HFFc6 (cell line): ENCODE measurements at regions not wholly inside any gene's neighbourhood (a gene's known extent, or its start where the extent isn't known, plus 50 kb on each side); places are given as distances from the start of the nearest gene placed in this dataset.

Source experiments
- DNase-seq: peaks from one replicate; pipeline ENCODE4 v3.0.0-alpha.2; 2018
- H3K27ac Mint-ChIP-seq: 2 replicates; pipeline ENCODE4 v1.8.0; 2020; ENCODE audit warnings: mild to moderate bottlenecking, mixed read lengths
- H3K27me3 Mint-ChIP-seq: 2 replicates; pipeline ENCODE4 v1.8.0; 2021; ENCODE audit warnings: mild to moderate bottlenecking, moderate library complexity, mixed read lengths; ENCODE audit not compliant: insufficient read depth
- H3K36me3 Mint-ChIP-seq: 2 replicates; pipeline ENCODE4 v1.8.0; 2021; ENCODE audit warnings: low read depth, mixed read lengths
- H3K4me1 Mint-ChIP-seq: 2 replicates; pipeline ENCODE4 v1.8.0; 2020; ENCODE audit warnings: low read depth, mixed read lengths
- H3K4me3 Mint-ChIP-seq: 2 replicates; pipeline ENCODE4 v1.8.0; 2020; ENCODE audit warnings: mild to moderate bottlenecking, moderate library complexity, mixed read lengths
- H3K9me3 Mint-ChIP-seq: 2 replicates; pipeline ENCODE4 v1.8.0; 2020; ENCODE audit warnings: mild to moderate bottlenecking, mixed read lengths
- TF ChIP-seq, protein P1 (sequence below): fragments of 200-600 bp; sonication (generic); IDR thresholded peaks from 2 replicates; pipeline ENCODE4 v1.5.0; 2021; ENCODE audit warnings: antibody characterized with exemption, mild to moderate bottlenecking

DNA sequence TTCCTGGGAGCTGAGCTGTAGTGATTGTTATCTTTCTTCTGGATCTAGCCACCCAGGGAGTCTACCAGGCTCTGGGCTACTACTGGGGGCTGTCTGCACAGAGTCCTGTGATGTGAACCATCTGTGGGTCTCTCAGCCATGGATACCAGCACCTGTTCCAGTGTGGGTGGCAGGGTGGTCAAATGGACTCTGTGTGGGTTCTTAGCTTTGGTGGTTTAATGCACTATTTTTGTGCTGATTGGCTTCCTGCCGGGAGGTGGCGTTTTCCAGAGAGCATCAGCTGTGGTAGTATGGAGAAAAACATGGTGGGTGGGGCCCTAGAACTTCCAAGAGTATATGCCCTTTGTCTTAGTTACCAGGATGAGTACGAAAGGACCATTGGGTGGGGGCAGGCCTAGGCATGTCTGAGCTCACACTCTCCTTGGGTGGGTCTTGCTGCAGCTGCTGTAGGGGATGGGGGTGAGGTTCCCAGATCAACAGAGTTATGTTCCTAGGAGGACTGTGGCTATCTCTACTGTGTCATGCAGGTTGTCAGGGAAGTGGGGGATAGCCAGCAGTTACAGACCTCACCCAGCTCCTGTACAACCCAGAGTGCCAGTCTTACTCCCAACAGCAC is 264.8 kb upstream of the LDB2 start:
- no peak for DNase-seq
- H3K27me3 Mint-ChIP-seq: no peaks in the 10 kb centered on the region; the same call in 1 of the 2 replicates
- H3K27ac Mint-ChIP-seq: no peak overlapping the region
- no peak overlapping the region for H3K4me3 Mint-ChIP-seq
- peaks cover 13% of the 10 kb centered on the region; the same call in 1 of the 2 replicates for H3K9me3 Mint-ChIP-seq
- H3K36me3 Mint-ChIP-seq: peaks cover 23% of the 10 kb centered on the region
- peaks cover 48% of the 10 kb centered on the region for H3K4me1 Mint-ChIP-seq
- TF ChIP-seq, protein P1, sequence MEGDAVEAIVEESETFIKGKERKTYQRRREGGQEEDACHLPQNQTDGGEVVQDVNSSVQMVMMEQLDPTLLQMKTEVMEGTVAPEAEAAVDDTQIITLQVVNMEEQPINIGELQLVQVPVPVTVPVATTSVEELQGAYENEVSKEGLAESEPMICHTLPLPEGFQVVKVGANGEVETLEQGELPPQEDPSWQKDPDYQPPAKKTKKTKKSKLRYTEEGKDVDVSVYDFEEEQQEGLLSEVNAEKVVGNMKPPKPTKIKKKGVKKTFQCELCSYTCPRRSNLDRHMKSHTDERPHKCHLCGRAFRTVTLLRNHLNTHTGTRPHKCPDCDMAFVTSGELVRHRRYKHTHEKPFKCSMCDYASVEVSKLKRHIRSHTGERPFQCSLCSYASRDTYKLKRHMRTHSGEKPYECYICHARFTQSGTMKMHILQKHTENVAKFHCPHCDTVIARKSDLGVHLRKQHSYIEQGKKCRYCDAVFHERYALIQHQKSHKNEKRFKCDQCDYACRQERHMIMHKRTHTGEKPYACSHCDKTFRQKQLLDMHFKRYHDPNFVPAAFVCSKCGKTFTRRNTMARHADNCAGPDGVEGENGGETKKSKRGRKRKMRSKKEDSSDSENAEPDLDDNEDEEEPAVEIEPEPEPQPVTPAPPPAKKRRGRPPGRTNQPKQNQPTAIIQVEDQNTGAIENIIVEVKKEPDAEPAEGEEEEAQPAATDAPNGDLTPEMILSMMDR: no peak

DNA sequence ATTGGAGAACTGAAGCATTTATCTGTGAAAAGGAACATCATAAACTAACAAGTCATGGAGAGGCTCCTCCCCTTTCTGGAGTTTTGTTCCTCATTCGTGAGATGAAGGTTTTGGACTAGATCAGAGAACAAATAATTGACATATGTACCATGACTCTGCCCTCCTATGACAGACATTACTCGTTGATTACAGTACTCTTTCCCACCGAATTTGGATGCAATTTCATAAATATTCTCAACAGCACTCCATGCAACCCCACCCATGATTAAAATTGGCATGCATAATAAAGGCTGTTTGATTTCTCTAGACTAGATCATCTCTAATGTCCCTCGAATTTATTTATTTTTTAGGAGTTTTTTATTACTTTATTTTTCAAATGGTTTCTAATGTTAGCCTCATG is 258.9 kb upstream of the LDB2 start:
- Mint-ChIP-seq H3K36me3 (peaks cover 17% of the 10 kb centered on the region), H3K4me1 (peaks cover 35% of the 10 kb centered on the region), H3K9me3 (peaks cover 10% of the 10 kb centered on the region; the same call in 1 of the 2 replicates), H3K4me3 (no peak overlapping the region), H3K27ac (no peak overlapping the region), H3K27me3 (no peaks in the 10 kb centered on the region)
- no peak for DNase-seq
- TF ChIP-seq, protein P1: no peak

- no peaks in the 10 kb centered on the region for H3K9me3 Mint-ChIP-seq
- H3K27ac Mint-ChIP-seq: 0 out of 2 replicates have a peak overlapping the region, but pooled peaks have one; percentile 26
- no peak for DNase-seq
- no peaks in the 10 kb centered on the region for H3K27me3 Mint-ChIP-seq
- no peak overlapping the region for H3K4me3 Mint-ChIP-seq
- TF ChIP-seq, protein P1: no peak
- no peaks in the 10 kb centered on the region for H3K36me3 Mint-ChIP-seq
- H3K4me1 Mint-ChIP-seq: peaks cover 35% of the 10 kb centered on the region
Observed at GRCh38 chr4:17155486-17155885, 257.0 kb upstream of the LDB2 start.

GRCh38 chr4:17153572-17153971 is 255.1 kb upstream of the LDB2 start:
- peaks cover 35% of the 10 kb centered on the region for H3K4me1 Mint-ChIP-seq
- TF ChIP-seq, protein P1: no peak
- H3K9me3 Mint-ChIP-seq: peaks cover 5% of the 10 kb centered on the region
- no peak for DNase-seq
- H3K4me3 Mint-ChIP-seq: no peak overlapping the region
- H3K36me3 Mint-ChIP-seq: peaks cover 6% of the 10 kb centered on the region; the same call in 1 of the 2 replicates
- H3K27ac Mint-ChIP-seq: no peak overlapping the region
- H3K27me3 Mint-ChIP-seq: no peaks in the 10 kb centered on the region

DNA sequence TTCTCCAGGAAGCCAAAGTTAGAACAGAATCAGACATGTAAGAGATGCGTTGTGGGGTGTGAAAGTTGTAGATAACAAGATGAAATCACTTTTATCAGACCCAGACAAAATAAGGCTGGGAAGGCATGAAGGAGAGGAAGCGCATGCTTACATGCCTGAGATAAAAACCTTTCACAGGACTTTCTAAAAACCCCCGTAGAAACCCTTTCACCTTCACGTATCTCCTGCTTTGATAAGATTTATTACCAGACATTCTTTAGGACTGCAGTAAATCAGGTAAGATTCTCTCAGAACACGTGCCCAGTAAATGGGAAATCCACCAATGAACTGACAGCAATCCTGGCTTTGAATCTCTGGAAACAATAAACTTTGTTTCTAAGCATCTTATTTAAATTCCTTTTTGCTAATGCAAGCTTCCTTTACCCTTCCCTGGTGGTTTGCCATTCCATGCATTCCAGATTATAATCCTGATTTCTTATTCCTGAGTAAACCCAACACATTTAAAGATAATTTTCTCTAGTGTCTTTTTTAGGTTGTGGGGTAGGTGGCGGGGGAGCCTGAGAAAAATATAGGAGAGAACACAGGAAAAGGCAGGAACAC is 254.6 kb upstream of the LDB2 start:
- TF ChIP-seq, protein P1: no peak
- Mint-ChIP-seq H3K9me3 (peaks cover 5% of the 10 kb centered on the region), H3K4me1 (peaks cover 35% of the 10 kb centered on the region), H3K4me3 (no peak overlapping the region), H3K36me3 (peaks cover 6% of the 10 kb centered on the region; the same call in 1 of the 2 replicates), H3K27ac (no peak overlapping the region), H3K27me3 (no peaks in the 10 kb centered on the region)
- DNase-seq: no peak
